ENCODE measurements at regions not wholly inside any gene's neighbourhood (a gene's known extent, or its start where the extent isn't known, plus 50 kb on each side); places are given as distances from the start of the nearest gene placed in this dataset.

DNA sequence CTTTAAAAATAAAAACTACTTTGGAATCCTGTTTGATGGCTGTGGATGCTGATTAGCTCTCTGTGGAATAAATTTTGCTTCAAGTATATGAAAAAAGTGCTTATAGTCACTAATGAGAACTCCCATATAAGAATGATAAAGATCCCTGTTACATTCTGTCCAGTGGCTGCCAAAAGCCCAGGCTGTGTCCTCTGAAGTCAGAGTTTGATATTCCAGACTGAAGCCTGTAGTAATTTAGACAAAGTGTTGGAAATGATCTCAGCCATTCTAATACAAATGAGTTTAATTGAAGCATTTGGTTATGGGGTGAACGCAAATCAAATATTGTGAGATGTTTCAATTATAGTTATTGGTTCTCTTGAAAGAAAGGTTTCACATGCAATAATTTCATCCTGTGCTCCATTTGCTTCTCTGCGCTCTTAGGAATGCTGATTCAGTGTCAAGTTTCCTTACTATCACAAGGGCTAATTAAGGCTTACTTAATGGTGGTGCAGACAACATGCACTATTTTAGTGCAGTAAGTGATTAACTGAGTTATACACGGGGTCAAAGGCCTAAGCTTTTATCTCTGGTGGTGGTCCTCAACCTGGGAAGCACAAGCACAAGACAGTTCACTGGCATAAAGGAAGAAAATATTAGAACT is 867.6 kb downstream of the SORCS1 start:
- Histone ChIP-seq H3K36me3 (ENCODE audit: control insufficient read depth, low read length) (no peaks in the 10 kb centered on the region), H4K20me1 (ENCODE audit: control insufficient read depth, insufficient read depth, low read depth, low read length) (no peaks in the 10 kb centered on the region), H3K4me3 (ENCODE audit: low read length) (no peak overlapping the region), H3F3A (ENCODE audit: control insufficient read depth, insufficient read depth) (no peaks in the 10 kb centered on the region), H3K4me2 (ENCODE audit: low read length) (no peak overlapping the region), H3K4me1 (ENCODE audit: control insufficient read depth, low read length) (no peaks in the 10 kb centered on the region), H3K9me2 (replicated peaks; ENCODE audit: control insufficient read depth, low read length) (no peaks in the 10 kb centered on the region), H3K27me3 (ENCODE audit: control insufficient read depth, low read length) (no peaks in the 10 kb centered on the region), H3K9me3 (ENCODE audit: control insufficient read depth, insufficient read depth, low read length) (no peaks in the 10 kb centered on the region), H3K79me2 (ENCODE audit: control insufficient read depth, low read length) (no peaks in the 10 kb centered on the region), H3K27ac (ENCODE audit: low read depth, low read length) (no peak overlapping the region)
- no peak for TF ChIP-seq EZH2phosphoT487 (IDR thresholded peaks at IDR 0.05; ENCODE audit: borderline replicate concordance, low read length)
- TF ChIP-seq, protein P1, sequence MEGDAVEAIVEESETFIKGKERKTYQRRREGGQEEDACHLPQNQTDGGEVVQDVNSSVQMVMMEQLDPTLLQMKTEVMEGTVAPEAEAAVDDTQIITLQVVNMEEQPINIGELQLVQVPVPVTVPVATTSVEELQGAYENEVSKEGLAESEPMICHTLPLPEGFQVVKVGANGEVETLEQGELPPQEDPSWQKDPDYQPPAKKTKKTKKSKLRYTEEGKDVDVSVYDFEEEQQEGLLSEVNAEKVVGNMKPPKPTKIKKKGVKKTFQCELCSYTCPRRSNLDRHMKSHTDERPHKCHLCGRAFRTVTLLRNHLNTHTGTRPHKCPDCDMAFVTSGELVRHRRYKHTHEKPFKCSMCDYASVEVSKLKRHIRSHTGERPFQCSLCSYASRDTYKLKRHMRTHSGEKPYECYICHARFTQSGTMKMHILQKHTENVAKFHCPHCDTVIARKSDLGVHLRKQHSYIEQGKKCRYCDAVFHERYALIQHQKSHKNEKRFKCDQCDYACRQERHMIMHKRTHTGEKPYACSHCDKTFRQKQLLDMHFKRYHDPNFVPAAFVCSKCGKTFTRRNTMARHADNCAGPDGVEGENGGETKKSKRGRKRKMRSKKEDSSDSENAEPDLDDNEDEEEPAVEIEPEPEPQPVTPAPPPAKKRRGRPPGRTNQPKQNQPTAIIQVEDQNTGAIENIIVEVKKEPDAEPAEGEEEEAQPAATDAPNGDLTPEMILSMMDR (IDR thresholded peaks at IDR 0.05; ENCODE audit: low read depth, low read length, poor library complexity, severe bottlenecking), result no peak

DNA sequence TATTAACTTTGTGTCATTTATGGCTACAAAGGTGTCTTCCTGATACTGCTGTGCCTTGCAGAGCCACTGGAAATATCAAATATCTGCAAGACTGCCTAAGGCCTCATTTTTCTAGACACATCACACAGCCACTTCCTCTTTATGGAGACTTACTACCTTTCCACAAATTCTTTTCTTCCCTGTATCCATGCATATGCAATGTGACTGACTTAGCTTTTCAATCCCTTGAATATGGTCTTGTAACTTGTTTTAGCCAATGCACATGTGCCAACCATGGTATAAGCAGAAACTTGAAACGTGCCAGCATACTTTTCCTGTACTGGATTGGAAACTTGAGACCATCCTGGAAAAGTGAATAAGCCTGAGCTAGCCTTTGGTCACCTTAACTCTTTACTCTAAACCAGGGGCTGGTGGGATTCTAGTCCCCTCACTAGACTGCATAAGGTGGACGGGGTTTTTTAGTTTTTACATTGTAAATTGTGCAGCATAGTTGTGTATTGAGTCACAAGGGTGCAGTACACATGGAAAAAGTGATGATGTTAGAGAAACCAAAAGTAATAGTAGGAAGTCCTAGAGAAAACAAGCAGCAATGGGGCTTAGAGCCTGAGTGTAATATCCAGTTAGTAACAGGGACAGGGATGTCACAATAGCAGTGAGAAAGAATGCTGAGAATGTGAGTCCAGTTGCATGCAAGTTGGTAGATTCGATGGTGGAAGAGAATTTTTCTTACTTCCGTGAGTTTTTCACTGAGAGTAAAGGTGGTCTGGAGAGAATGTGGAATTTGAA is 879.5 kb downstream of the SORCS1 start:
- H3K79me2 ChIP-seq (ENCODE audit: control insufficient read depth, low read length), result no peaks in the 10 kb centered on the region
- no peaks in the 10 kb centered on the region for H3K4me1 ChIP-seq (ENCODE audit: control insufficient read depth, low read length)
- no peaks in the 10 kb centered on the region for H3F3A ChIP-seq (ENCODE audit: control insufficient read depth, insufficient read depth)
- H3K9me2 ChIP-seq (replicated peaks; ENCODE audit: control insufficient read depth, low read length), result no peaks in the 10 kb centered on the region
- no peaks in the 10 kb centered on the region for H3K9me3 ChIP-seq (ENCODE audit: control insufficient read depth, insufficient read depth, low read length)
- no peak overlapping the region for H3K4me3 ChIP-seq (ENCODE audit: low read length)
- H4K20me1 ChIP-seq (ENCODE audit: control insufficient read depth, insufficient read depth, low read depth, low read length), result no peaks in the 10 kb centered on the region
- H3K4me2 ChIP-seq (ENCODE audit: low read length), result no peak overlapping the region
- no peaks in the 10 kb centered on the region for H3K36me3 ChIP-seq (ENCODE audit: control insufficient read depth, low read length)
- H3K27me3 ChIP-seq (ENCODE audit: control insufficient read depth, low read length), result no peaks in the 10 kb centered on the region
- TF ChIP-seq, protein P1 (IDR thresholded peaks at IDR 0.05; ENCODE audit: low read depth, low read length, poor library complexity, severe bottlenecking), result no peak
- TF ChIP-seq EZH2phosphoT487 (IDR thresholded peaks at IDR 0.05; ENCODE audit: borderline replicate concordance, low read length), result no peak
- H3K27ac ChIP-seq (ENCODE audit: low read depth, low read length), result no peak overlapping the region

DNA sequence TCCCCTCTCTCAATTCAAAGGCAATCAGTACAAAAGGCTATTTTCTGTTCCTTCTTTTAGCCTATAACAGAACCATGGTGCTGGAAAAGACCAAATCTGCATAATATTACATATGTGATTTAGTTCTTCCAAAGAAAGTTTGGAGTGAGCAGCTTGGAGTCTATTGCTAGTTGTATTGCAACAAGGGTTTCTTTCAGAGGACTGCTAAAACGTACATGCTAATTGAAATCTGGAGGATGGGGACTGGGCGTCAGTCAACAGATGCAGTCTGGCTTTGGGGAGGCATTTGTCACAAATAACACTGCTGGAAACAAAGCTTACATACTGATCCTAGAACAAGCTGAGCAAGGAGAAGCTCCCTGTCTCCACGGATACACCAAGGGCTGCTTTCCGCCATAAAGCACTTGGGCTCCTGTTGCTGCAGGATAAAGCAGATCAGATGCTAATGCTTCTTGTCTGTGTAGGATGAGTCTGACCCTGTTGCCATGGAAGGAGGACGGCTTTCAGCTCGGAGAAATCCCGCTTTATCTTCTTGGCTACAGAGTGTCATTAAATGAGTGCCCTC is 883.5 kb downstream of the SORCS1 start:
- Histone ChIP-seq H3K9me2 (replicated peaks; ENCODE audit: control insufficient read depth, low read length) (no peaks in the 10 kb centered on the region), H3K27ac (ENCODE audit: low read depth, low read length) (no peak overlapping the region), H3K79me2 (ENCODE audit: control insufficient read depth, low read length) (no peaks in the 10 kb centered on the region), H3F3A (ENCODE audit: control insufficient read depth, insufficient read depth) (no peaks in the 10 kb centered on the region), H3K9me3 (ENCODE audit: control insufficient read depth, insufficient read depth, low read length) (no peaks in the 10 kb centered on the region), H3K4me2 (ENCODE audit: low read length) (no peak overlapping the region), H3K27me3 (ENCODE audit: control insufficient read depth, low read length) (no peaks in the 10 kb centered on the region), H3K4me3 (ENCODE audit: low read length) (no peak overlapping the region), H4K20me1 (ENCODE audit: control insufficient read depth, insufficient read depth, low read depth, low read length) (no peaks in the 10 kb centered on the region), H3K36me3 (ENCODE audit: control insufficient read depth, low read length) (no peaks in the 10 kb centered on the region), H3K4me1 (ENCODE audit: control insufficient read depth, low read length) (no peaks in the 10 kb centered on the region; the same call in 1 of the 2 replicates)
- TF ChIP-seq, protein P1 (IDR thresholded peaks at IDR 0.05; ENCODE audit: low read depth, low read length, poor library complexity, severe bottlenecking), result no peak
- no peak for TF ChIP-seq EZH2phosphoT487 (IDR thresholded peaks at IDR 0.05; ENCODE audit: borderline replicate concordance, low read length)
